SU-DHL-6 (cell line): ENCODE measurements at regions not wholly inside any gene's neighbourhood (a gene's known extent, or its start where the extent isn't known, plus 50 kb on each side); places are given as distances from the start of the nearest gene placed in this dataset.

Source experiments
- EZH2phosphoT487 ChIP-seq: fragments of 200-600 bp; sonication (generic), shearing (Covaris generic); conservative IDR thresholded peaks from 2 replicates; pipeline ENCODE4 v1.6.1; 2018; ENCODE audit warnings: mild to moderate bottlenecking, antibody characterized with exemption, low read length, moderate library complexity, mixed read lengths
- TF ChIP-seq, protein P1 (sequence below): fragments of 200-600 bp; sonication (generic); IDR thresholded peaks from one replicate; pipeline ENCODE4 v1.5.1; 2017; ENCODE audit warnings: antibody characterized with exemption, mild to moderate bottlenecking, low read length, moderate library complexity; ENCODE audit not compliant: insufficient read depth, poor library complexity, severe bottlenecking

DNA sequence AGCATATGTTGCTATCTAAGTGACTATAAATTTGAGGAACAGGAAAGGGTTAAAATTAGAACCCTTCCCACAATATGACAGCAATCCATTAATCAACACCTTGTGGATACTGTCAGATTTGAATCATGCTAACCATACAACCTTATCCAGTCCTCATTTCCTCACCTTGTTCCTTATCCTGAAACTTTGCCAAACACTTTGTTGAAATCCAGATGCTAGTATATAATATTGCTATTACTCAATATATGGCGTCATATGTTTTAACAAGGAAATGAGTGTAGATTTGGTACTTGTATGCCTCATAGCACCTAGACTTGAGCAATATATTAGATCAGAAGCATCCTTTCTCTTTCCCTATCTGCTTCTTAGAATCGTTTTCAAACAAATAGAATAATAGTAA, 66.3 kb upstream of the SLC25A13 start:
- TF ChIP-seq, protein P1, sequence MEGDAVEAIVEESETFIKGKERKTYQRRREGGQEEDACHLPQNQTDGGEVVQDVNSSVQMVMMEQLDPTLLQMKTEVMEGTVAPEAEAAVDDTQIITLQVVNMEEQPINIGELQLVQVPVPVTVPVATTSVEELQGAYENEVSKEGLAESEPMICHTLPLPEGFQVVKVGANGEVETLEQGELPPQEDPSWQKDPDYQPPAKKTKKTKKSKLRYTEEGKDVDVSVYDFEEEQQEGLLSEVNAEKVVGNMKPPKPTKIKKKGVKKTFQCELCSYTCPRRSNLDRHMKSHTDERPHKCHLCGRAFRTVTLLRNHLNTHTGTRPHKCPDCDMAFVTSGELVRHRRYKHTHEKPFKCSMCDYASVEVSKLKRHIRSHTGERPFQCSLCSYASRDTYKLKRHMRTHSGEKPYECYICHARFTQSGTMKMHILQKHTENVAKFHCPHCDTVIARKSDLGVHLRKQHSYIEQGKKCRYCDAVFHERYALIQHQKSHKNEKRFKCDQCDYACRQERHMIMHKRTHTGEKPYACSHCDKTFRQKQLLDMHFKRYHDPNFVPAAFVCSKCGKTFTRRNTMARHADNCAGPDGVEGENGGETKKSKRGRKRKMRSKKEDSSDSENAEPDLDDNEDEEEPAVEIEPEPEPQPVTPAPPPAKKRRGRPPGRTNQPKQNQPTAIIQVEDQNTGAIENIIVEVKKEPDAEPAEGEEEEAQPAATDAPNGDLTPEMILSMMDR, result no peak
- TF ChIP-seq EZH2phosphoT487, result no peak
